HEK293 (cell line): ENCODE measurements at regions not wholly inside any gene's neighbourhood (a gene's known extent, or its start where the extent isn't known, plus 50 kb on each side); places are given as distances from the start of the nearest gene placed in this dataset.

ENCODE experiments used
- CTCF ChIA-PET: fragments of 350-600 bp; formaldehyde crosslinking; extraction: SDS; loops from one replicate; lab custom pipeline; 2021; ENCODE audit warnings: antibody characterized with exemption; lab: Yijun Ruan, JAX
- POLR2A ChIA-PET: fragments of 300-600 bp; formaldehyde crosslinking; extraction: SDS; loops from one replicate; lab custom pipeline; 2020; ENCODE audit warnings: antibody characterized with exemption, inconsistent platforms; lab: Yijun Ruan, JAX
- H3K27ac ChIP-seq: fragments of 200-500 bp; sonication (Bioruptor generic); 2 replicates; pipeline ENCODE4 v1.5.1; 2014; ENCODE audit warnings: low read depth, low read length, control low read depth, inconsistent platforms; ENCODE audit errors: extremely low read depth
- H3K36me3 ChIP-seq, 2 experiments: fragments of 200-500 bp in 1 of 2; sonication (Bioruptor generic) in 1 of 2; 1 replicate in 1 of 2; 2 replicates in 1 of 2; pipeline ENCODE4 v1.5.1; 2014 to 2017; ENCODE audit warnings: inconsistent platforms in 2 of 2, low read length in 2 of 2; ENCODE audit not compliant: control insufficient read depth in 2 of 2, insufficient read depth in 1 of 2
- H3K4me1 ChIP-seq: fragments of 200-500 bp; sonication (Bioruptor generic); 2 replicates; pipeline ENCODE4 v1.5.1; 2014; ENCODE audit warnings: mild to moderate bottlenecking, low read length, inconsistent platforms; ENCODE audit not compliant: control insufficient read depth, insufficient read depth
- H3K4me3 ChIP-seq: 2 replicates; pipeline ENCODE4 v1.5.1; 2011; ENCODE audit warnings: low read depth, mild to moderate bottlenecking, control low read depth, low read length, moderate library complexity
- H3K9me3 ChIP-seq: fragments of 200-500 bp; sonication (Bioruptor generic); 2 replicates; pipeline ENCODE4 v1.5.1; 2014; ENCODE audit warnings: low read depth, low read length, inconsistent platforms; ENCODE audit not compliant: control insufficient read depth, insufficient read depth
- ATF2 ChIP-seq: fragments of 450-650 bp; formaldehyde crosslinking; IDR thresholded peaks from 2 replicates; pipeline ENCODE4 v1.5.1; 2016; ENCODE audit warnings: missing biosample characterization, missing genetic modification characterization, low read depth
- KLF8 ChIP-seq: fragments of 450-650 bp; formaldehyde crosslinking; IDR thresholded peaks from 2 replicates; pipeline ENCODE4 v1.5.1; 2016; ENCODE audit warnings: missing biosample characterization, missing genetic modification characterization
- PATZ1 ChIP-seq: fragments of 450-650 bp; formaldehyde crosslinking; IDR thresholded peaks from 2 replicates; pipeline ENCODE4 v1.5.1; 2016; ENCODE audit warnings: missing biosample characterization, missing genetic modification characterization
- SALL2 ChIP-seq: fragments of 450-650 bp; formaldehyde crosslinking; IDR thresholded peaks from 2 replicates; pipeline ENCODE4 v1.5.0; 2017; ENCODE audit warnings: missing biosample characterization, mild to moderate bottlenecking, missing genetic modification characterization, borderline replicate concordance
- SCRT2 ChIP-seq: fragments of 450-650 bp; formaldehyde crosslinking; IDR thresholded peaks from 2 replicates; pipeline ENCODE4 v1.5.1; 2016; ENCODE audit warnings: missing biosample characterization, missing genetic modification characterization
- ZBTB6 ChIP-seq: fragments of 450-650 bp; formaldehyde crosslinking; IDR thresholded peaks from 2 replicates; pipeline ENCODE4 v1.5.1; 2017; ENCODE audit warnings: missing biosample characterization, missing genetic modification characterization
- ZNF138 ChIP-seq: fragments of 450-650 bp; formaldehyde crosslinking; IDR thresholded peaks from 2 replicates; pipeline ENCODE4 v1.5.1; 2016; ENCODE audit warnings: missing biosample characterization, missing genetic modification characterization, borderline replicate concordance
- ZNF148 ChIP-seq: fragments of 450-650 bp; formaldehyde crosslinking; IDR thresholded peaks from 2 replicates; pipeline ENCODE4 v1.5.0; 2017; ENCODE audit warnings: missing biosample characterization, missing genetic modification characterization, borderline replicate concordance
- ZNF248 ChIP-seq: fragments of 450-650 bp; formaldehyde crosslinking; IDR thresholded peaks from 2 replicates; pipeline ENCODE4 v1.5.1; 2017; ENCODE audit warnings: missing biosample characterization, missing genetic modification characterization
- ZNF280C ChIP-seq: fragments of 450-650 bp; formaldehyde crosslinking; IDR thresholded peaks from 2 replicates; pipeline ENCODE4 v1.5.1; 2016; ENCODE audit warnings: missing biosample characterization, missing genetic modification characterization
- ZNF335 ChIP-seq: fragments of 450-650 bp; formaldehyde crosslinking; conservative IDR thresholded peaks from 2 replicates; pipeline ENCODE4 v1.5.1; 2016; ENCODE audit warnings: missing biosample characterization, missing genetic modification characterization
- ZNF48 ChIP-seq: fragments of 450-650 bp; formaldehyde crosslinking; IDR thresholded peaks from 2 replicates; pipeline ENCODE4 v1.5.1; 2016; ENCODE audit warnings: missing biosample characterization, missing genetic modification characterization
- ZNF585B ChIP-seq: fragments of 450-650 bp; formaldehyde crosslinking; IDR thresholded peaks from 2 replicates; pipeline ENCODE4 v1.5.1; 2016; ENCODE audit warnings: missing biosample characterization, missing genetic modification characterization
- ZNF692 ChIP-seq: fragments of 450-650 bp; formaldehyde crosslinking; IDR thresholded peaks from 2 replicates; pipeline ENCODE4 v1.5.1; 2016; ENCODE audit warnings: missing biosample characterization, missing genetic modification characterization
- ZXDB ChIP-seq: fragments of 450-650 bp; formaldehyde crosslinking; IDR thresholded peaks from 2 replicates; pipeline ENCODE4 v1.5.1; 2016; ENCODE audit warnings: missing biosample characterization, missing genetic modification characterization

- TF ChIP-seq PATZ1 (tag by site-specific recombination) (no peak), ZBTB6 (no peak), SCRT2 (tag by site-specific recombination) (no peak)
These were observed 496.9 kb upstream of the LRRC7 start (continued) for GRCh38 chr1:69070660-69071373.

GRCh38 chr1:69073176-69073575 is 494.5 kb upstream of the LRRC7 start:
- H3K4me1 ChIP-seq = no peaks in the 10 kb centered on the region
- no peak overlapping the region for H3K4me3 ChIP-seq
- H3K36me3 ChIP-seq = no peaks in the 10 kb centered on the region
- ChIA-PET POLR2A (no interaction called here), CTCF (no interaction called here)
- H3K27ac ChIP-seq = no peak overlapping the region
- no peak for TF ChIP-seq ZNF280C (tag by site-specific recombination)
- no peak for TF ChIP-seq ZXDB (tag by site-specific recombination)
- no peak for TF ChIP-seq ZNF692 (tag by site-specific recombination)
- no peak for TF ChIP-seq ZNF335
- TF ChIP-seq ATF2 = no peak
- no peak for TF ChIP-seq KLF8
- TF ChIP-seq ZNF148 (tag by site-specific recombination) = no peak
- TF ChIP-seq ZNF48 = no peak
- no peak for TF ChIP-seq ZNF248 (tag by site-specific recombination)
- TF ChIP-seq ZNF585B = no peak
- no peak for TF ChIP-seq SALL2 (tag by site-specific recombination)
- TF ChIP-seq ZNF138 (tag by site-specific recombination) = no peak
- H3K9me3 ChIP-seq = no peaks in the 10 kb centered on the region
